NB4 (cell line): ENCODE measurements at regions not wholly inside any gene's neighbourhood (a gene's known extent, or its start where the extent isn't known, plus 50 kb on each side); places are given as distances from the start of the nearest gene placed in this dataset.

Experiments used
- POLR2A ChIP-seq: IDR thresholded peaks from 2 replicates; pipeline ENCODE4 v1.6.1; 2011; ENCODE audit warnings: mild to moderate bottlenecking; ENCODE audit not compliant: insufficient read length; ENCODE audit errors: extremely low read depth
- TF ChIP-seq, protein P1 (sequence below): IDR thresholded peaks from one replicate; pipeline ENCODE4 v1.5.1; 2012; ENCODE audit warnings: low read depth, low read length
- TF ChIP-seq, protein P2 (sequence below): IDR thresholded peaks from 2 replicates; pipeline ENCODE4 v1.6.1; 2011; ENCODE audit warnings: low read depth, low read length

DNA sequence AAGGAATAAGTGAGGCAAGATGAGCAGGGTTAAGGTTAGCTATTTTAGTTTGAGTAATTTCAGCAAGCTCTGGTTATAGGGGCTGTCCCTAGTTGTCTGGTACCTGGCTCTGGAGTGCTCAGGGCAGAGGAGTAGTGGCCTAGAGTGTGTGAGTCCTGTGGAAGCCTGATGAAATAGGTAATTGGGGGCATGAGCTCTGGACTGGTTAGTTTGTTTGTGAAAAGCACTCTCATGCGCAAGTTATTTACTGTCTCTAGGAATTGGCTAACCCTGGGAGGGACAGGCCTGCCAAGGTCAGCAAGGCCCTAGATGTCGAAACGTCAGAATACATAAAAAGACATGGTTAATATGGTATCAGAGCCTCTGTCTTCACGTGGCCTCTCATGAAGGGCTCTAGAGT lies 900.1 kb downstream of the PCDH17 start:
- TF ChIP-seq, protein P1, sequence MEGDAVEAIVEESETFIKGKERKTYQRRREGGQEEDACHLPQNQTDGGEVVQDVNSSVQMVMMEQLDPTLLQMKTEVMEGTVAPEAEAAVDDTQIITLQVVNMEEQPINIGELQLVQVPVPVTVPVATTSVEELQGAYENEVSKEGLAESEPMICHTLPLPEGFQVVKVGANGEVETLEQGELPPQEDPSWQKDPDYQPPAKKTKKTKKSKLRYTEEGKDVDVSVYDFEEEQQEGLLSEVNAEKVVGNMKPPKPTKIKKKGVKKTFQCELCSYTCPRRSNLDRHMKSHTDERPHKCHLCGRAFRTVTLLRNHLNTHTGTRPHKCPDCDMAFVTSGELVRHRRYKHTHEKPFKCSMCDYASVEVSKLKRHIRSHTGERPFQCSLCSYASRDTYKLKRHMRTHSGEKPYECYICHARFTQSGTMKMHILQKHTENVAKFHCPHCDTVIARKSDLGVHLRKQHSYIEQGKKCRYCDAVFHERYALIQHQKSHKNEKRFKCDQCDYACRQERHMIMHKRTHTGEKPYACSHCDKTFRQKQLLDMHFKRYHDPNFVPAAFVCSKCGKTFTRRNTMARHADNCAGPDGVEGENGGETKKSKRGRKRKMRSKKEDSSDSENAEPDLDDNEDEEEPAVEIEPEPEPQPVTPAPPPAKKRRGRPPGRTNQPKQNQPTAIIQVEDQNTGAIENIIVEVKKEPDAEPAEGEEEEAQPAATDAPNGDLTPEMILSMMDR = no peak
- no peak for TF ChIP-seq POLR2A
- TF ChIP-seq, protein P2, sequence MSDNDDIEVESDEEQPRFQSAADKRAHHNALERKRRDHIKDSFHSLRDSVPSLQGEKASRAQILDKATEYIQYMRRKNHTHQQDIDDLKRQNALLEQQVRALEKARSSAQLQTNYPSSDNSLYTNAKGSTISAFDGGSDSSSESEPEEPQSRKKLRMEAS = no peak
